EL (cell line): ENCODE measurements at regions not wholly inside any gene's neighbourhood (a gene's known extent, or its start where the extent isn't known, plus 50 kb on each side); places are given as distances from the start of the nearest gene placed in this dataset.
"Not testable (repeated sequence)": the region's sequence is repeated elsewhere in the genome, so short reads cannot be mapped to it uniquely, and the experiment has no call there.

Source experiments
- DNase-seq: peaks from one replicate; pipeline ENCODE4 v3.0.0-alpha.2; 2016

DNA sequence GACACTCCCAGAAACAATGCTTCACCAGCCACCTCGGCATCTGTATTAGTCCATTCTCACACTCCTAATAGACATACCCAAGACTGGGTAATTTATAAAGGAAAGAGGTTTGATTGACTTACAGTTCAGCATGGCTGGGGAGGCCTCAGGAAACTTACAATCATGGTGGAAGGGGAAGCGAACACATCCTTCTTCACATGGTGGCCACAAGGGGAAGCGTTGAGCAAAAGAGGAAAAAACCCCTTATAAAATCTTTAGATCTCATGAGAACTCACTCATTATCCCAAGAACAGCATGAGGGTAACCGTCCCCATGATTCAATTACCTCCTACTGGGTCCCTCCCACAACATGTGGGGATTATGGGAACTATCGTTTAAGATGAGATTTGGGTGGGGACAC, 140.9 kb downstream of the LIG4 start:
- DNase-seq: not testable (repeated sequence)

DNA sequence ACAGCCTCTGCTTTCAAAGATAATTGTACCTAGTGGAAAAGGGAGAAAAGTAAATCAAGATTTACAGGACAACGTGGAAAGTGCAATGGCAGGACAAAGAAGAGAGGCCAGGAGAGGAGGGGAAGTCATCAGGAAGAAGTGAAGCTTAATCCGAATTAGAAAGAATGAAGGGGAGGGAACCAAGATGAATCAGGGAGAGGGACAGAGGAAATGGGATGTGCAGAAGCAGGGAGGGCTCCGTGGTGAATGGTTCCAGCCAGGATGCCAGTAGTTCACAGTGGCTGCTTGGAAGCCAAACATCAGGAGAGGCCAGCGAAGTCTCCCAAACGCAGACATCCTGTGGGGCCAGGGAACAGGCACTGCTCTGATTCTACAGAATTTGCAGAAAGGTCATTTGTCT, 144.4 kb downstream of the LIG4 start:
- no peak for DNase-seq

DNA sequence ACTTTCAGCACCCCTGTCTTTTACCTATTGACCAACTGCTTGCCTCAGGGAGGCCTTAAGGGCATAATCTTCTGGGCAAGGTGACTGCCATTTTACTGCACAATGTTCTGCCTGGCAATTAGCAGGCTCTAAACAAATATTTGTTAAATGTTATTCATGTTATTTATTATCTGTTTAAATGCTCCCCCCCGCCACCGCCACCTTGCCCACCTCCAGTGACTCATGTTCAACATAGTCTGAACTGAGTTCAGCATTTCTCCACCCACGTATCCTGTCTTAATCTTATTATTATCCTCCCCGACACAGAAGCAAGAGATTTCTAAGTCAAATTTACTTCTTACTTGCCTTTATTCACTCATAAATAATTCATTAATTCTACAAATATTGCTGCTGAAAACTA, 144.8 kb downstream of the LIG4 start:
- DNase-seq: no peak

DNA sequence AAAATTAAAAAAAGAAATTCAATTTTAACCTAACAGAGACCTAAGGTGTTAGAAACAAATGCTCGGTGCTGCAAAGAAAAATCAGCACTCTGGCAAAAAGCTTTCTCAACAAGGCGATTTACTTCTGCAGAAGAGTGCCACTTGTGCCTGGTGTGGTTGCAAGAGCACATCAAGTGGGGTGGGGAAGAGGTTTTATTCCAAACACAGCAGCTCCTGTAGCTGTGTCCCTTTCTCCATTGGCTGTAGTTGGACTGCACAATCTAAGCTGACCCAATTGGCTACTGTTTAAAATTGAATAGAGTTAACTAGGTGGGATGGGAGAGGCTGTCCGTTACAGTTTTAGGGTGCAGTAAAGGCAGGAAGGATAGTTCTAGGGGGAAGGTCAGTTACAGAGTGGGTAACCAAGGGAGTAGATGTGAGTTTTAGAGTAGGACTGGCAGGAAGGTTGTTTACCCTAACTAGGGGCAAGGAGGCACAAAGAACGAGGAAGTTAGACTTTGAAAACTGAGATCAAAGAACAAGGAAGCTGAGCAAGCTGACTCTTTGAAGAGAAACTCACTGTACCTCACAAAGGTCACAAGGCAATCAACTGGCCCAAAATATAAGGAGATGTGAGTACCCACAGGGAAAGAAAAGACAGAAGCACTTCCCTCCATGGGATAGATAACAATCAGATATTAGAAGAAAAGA, 145.7 kb downstream of the LIG4 start:
- DNase-seq: no peak

DNA sequence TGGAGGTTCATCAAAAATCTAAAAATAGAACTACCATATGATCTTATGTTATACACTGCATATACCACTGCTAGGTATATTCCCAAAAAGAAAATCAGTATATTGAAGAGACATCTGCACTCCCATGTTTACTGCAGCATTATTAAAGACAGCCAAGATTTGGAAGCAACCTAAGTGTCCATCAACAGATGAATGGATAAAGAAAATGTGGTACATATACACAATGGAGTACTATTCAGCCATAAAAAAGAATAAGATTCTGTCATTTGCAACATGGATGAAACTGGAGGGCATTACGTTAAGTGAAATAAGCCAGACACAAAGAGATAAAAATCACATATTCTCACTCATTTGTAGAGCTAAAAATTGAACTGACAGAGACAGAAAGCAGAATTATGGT, 151.0 kb downstream of the LIG4 start:
- not testable (repeated sequence) for DNase-seq

DNA sequence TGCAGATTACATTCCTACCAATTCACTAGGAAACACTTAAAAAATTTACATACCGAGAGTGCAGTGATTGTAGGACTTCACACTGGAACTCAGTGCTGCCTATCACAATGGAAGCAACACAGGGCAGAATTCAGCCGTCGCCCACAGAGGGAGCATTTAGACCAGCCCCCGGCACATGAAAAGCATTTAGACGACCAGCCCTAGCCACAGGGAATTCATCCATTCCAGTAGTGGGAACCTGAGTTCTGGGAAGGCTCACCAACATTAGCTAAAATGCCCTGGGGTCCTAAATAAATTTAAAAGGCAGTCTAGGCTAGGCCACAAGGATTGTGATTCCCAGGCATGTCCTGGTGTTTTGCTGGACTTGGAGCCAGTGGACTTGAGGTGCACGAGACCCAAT, 155.2 kb downstream of the LIG4 start:
- no peak for DNase-seq

DNA sequence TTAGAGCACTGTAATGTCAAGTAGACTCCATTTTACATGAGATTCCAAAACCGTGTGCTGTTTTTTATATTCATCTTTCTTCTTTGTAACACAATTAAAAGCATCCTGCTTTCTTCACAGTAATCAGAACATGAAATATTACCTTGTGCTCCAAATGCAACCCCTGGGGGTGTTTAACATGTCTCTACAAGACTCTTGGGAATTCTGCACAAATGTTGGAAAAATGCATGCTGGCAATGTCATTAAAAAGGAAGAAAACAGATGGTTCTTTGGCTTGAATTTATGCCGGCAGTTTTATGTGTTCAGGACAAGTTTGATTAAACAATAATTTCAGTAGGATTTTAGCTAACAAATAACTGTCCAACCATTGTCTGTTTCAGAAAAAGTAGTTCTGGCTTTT, 159.1 kb downstream of the LIG4 start:
- no peak for DNase-seq

DNA sequence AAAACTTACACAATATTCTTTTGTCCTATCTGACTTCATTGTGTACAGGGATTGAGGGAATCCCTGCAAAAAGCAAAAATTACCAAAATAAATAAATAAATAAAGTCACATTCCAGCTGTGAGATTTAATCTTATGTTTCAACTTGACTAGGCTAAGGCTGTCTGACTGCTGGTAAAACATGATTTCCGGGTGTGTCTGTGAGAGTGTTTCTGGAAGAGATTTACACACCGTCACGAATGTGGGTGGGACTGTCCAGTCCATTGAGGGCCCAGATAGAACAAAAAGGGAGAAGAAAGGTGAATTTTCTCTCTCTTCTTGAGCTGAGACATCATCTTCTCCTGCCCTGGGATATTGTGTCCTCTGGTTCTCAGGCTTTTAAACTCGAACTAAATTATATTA, 166.1 kb downstream of the LIG4 start:
- no peak for DNase-seq

DNA sequence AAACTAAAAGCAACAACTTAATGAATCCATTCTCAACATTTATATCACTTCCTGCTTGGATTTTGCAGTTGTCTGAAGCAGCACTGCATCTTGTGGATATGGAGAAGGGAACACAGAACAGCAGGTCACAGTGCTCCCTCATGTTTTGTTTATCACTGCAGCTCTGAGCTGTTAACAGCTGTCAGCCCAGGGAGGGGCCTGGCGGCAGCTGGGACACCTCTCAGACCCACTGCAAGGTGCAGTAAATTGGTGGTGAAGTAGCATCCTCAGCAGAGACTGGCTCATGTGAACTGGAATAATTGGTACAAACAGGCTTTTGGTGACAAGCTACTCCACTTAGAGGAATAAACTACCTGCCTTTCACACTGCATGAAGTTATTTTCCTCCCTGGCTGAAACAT, 170.4 kb downstream of the LIG4 start:
- no peak for DNase-seq

DNA sequence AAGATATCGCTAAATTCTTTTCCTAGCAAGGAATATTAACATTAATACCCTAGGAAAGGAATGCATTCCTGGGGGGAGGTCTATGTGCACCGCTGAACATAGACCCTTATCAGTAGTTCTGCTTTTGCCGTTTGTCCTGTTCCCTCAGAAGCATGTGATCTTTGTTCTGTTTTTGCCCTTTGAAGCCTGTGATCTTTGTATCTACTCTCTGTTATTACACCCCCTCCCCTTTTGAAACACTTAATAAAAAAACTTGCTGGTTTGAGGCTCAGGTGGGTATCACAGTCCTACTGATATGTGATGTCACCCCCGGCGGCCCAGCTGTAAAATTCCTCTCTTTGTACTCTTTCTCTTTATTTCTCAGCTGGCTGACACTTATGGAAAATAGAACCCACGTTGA, 172.5 kb downstream of the LIG4 start:
- DNase-seq: not testable (repeated sequence)

DNA sequence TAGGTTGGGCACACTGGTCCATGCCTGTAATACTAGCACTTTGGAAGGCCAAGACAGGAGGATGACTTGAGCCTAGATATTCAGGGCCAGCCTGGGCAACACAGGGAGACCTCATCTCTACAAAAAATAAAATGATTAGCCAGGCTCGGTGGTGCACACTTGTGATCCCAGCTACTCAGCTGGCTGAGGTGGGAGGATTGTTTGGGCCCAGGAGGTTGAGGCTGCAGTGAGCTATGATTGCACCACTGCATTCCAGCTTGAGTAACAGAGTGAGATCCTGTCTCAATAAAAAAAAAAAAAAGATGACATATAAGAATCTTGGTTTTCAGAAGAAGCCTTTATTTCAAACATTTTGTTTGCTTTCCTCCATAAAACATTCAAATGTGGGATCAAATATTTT, 178.0 kb downstream of the LIG4 start:
- no peak for DNase-seq

DNA sequence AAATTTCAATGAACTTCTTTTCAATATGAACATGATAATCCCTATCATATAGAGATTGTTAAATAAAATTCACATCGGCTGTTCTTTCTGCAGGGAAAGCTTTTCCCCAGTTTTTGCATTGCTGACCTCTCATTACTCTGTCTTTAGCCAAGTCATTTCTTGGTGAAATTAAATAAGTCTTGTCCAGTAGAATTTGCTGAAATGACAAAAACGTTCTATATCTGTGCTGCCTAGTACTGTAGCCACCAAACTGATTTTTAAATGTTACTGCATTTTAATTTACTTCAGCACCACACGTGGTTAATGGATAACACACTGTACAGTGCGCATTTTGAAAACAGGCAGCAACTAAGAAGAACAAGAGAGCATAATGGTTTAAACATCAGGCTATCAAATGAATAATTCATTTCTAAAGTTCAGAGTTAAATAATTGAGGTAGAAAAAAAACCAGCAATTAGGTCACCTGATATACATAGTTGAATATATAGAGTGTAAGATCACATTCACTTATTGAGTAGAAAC, 178.9 kb downstream of the LIG4 start:
- DNase-seq: no peak

DNA sequence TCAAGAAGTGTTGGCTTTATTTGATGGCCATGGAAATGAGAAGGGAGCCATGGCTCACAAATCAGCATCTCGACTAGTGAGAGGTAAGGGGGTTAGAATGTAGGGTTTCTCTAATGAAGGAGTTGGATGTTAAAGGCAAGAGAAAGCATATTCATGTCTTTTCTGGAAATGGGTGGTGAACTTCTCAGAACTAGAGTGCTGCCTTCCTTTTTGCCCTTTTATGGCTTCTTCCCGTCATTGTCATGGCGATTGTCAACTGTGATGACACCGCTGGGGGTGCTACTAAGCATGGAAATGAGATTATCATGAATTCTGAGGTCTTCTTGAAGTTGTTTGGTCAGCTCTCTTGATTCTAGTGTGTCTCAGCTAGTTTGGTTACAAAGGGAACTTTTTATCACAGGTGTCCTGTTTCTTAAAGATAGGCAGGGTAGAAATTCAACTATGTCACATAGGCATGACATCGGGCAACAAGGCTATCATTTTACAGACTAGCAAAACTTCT, 180.4 kb downstream of the LIG4 start:
- no peak for DNase-seq

DNA sequence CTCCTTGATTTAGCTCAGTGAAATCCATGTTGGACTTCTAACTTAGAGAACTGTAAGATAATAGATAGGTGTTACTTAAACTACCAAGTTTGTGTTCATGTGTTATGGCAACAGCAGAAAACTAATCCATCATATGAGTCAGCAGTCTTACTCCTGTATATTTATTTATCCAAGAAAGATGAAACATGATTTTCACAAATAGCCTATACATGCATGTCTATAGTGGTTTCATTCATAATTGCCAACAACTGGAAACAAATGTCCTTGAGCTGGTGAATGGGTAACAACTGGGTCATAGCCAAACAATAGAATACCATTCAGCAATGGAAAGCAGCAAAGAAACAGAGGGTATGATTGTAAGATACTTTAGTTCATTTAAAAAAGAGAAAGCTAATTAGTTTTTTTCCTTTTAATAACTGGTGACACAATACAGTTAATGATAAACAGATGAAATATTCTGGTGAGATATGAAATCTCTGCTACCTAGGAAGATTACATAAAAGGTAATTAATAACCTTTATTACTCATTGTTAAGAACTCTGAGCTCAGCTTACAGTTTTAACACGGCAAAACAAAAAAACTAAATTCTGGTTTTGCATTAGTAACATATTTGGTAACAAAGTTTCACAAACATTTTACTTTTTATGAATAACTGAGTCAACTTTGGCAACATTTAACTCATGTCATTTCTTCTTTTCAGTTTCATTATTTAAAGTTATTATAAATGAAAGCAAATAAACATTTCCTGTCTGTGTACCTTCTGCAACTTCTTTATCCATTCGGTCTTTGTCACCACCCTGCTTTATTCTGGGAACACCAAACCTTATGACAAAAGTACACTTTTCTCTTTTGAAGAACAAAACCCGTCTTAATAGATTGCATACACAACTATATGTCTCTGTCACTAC, 181.3 kb downstream of the LIG4 start:
- no peak for DNase-seq

DNA sequence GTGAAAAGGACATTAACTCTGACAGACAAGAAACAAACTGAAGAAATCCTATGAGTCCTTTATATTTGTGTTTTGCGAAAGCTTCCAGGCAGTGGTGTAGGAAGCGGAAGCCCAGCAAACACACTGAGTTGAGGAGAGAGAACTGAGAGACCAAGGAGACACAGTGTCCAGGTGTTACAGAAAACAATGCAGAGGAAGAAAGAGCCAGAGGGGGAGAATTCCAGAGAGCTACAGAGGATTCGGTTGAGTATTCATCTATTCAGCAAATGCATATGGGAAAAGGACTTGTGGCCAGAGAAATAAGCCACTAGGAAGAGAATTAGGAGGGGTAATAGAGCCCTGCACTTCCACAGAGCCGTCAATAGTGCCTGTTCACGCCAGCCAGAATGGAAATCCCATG, 183.5 kb downstream of the LIG4 start:
- DNase-seq: no peak

DNA sequence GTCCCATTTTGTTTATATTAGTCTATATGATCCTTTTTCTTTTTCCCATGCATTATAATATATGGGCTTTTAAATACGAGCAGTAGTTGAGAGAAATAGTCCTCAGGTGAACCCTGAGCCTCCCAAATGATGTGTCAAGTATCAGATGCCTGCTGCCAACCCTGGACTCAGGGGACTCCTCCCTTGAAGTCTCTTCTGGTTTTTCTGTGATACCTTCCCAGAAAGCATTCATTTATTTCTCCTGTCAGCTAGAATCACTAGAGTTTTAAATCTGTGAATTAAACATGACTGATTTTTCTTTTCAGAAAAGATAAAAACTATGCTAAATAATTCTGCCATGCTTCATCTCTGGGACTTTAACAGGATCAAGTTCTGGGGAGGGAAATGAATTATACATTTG, 184.6 kb downstream of the LIG4 start:
- no peak for DNase-seq

DNA sequence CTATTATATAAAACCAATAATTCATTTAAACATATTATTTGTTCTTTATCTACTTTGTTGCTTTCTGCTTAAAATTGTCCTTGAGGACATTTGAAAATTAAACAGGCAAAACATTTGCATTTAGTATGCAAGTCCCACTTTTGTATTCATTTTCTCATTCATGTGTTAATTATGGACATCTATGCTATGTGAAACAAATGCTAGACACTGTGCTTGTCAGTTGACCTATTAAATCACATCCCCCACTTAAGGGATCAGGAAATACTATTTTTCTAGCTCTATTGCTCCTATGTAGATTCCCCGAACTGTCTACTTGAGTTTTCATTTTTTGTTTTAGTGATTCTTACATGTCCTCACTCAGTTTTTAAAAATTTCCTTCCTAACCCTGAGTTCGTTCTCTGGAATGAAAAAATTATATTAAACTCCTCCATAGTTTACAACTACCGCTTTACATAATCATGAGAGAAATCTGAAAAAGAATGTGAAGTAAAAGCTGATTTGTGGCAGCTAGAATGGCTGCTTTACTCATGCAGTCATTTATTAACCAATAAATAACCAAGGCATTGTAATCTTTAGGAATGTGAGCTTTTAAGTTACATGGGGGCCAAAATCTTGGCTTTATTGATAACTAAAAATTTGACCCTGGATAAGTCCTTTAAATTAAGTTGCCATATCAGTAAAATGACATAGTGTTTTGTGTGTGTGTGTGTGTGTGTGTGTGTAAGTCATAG, 188.5 kb downstream of the LIG4 start:
- no peak for DNase-seq

DNA sequence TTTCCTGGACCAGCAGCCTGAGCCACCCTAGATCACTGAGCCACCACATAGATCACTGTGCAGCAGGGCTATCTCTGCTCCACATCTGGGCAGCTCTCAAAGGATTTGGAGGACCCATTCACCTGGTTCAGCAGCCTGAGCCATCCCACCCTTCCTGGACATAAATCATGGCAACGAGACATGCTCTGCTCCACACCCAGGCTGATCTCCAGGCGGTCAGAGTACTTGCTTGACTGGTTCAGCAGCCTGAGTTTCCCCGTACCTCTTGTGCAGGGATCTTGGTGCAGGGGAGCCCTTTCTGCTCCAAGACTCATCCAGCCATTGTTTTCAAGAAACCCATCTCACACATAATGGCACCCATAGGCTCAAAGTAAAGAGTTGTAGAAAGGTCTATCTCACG, 195.3 kb downstream of the LIG4 start:
- no peak for DNase-seq

DNA sequence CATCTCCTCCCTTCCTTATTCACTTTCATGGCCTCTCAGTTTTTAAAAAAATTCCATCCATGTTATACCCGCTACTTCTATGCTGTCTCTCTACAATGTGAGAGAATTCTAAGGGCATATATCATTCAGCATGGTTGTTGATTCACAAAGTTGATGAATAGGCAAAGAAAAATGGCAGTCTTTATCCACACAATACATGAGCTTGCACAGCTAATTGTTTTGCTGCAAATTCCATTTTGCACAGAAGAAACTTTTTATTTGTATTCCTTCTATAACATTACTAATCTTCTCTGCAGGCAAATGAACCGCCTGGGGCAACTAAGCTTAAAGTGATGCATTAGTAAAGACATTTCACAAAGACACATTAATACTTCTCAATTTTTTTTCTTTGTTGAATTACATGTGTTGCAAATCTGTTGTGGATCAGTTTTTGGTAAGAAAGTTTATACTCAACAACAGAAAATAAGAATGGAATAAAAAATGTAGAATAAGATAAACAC, 196.9 kb downstream of the LIG4 start:
- DNase-seq: no peak

DNA sequence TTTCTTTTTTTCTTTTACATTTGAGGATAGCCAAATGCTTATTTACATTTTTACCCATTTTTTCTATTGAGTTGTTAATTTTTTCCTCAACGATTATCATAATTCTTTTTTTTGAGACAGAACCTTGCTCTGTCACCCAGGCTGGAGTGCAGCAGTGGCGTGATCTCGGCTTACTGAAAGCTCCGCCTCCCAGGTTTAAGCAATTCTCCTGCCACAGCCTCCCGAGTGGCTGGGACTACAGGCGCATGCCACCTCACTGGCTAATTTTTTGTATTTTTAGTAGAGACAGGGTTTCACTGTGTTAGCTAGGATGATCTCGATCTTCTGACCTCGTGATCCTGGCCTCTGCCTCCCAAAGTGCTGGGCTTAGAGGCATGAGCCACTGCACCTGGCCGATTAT, 208.7 kb downstream of the LIG4 start:
- no peak for DNase-seq

DNA sequence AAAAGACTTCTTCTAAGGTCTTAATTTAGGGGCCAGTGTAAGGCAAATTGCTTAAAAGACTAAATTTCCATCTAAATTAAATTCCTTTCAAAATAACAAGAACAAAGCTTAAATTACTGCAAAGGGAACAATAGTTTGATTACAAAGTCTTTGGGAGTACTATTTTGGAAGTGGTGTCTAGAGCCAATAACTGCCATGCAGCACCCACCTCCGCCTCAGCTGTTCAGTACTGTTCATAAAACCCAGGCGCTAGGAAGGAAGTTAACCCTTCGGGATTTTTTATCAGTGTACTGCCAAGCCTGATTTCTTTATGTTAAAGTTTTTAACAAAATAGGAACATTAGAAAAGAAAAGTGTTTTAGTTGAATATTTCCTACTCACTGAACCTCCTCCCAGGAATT, 210.1 kb downstream of the LIG4 start:
- DNase-seq: no peak

DNA sequence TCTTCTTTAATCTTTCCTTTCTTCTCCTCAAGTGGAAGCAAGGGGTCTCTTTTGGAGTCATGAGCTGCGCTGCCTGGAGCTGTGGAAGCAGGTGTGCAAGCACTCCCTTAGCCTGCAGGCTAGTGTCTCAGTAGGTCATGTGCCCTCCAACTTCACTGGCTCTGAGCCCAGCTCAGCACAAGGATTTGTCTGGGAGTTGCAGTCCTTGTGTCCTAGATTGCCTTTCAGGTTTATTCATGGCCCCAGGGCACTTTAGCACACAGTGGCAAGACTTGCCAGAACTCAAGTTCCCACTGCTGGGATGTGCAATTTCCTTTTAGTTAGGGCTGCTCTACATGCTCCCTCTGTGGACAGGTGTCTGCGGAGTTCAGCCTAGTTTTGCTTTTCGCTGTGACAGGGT, 211.7 kb downstream of the LIG4 start:
- DNase-seq: no peak

DNA sequence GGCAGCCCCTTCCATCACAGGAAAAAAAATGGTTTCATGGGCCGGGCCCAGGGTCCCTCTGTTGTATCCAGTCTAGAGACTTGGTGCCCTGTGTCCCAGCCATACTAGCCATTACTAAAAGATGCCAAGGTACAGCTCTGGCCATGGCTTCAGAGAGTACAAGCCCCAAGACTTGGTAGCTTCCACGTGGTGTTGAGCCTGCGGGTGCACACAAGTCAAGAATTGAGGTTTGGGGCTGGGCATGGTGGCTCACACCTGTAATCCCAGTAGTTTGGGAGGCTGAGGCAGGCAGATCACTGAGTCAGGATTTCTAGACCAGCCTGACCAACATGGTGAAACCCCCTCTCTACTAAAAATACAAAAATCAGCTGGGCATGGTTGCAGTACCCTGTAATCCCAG, 214.3 kb downstream of the LIG4 start:
- no peak for DNase-seq
